ENCODE measurements at regions not wholly inside any gene's neighbourhood (a gene's known extent, or its start where the extent isn't known, plus 50 kb on each side); places are given as distances from the start of the nearest gene placed in this dataset.

DNA sequence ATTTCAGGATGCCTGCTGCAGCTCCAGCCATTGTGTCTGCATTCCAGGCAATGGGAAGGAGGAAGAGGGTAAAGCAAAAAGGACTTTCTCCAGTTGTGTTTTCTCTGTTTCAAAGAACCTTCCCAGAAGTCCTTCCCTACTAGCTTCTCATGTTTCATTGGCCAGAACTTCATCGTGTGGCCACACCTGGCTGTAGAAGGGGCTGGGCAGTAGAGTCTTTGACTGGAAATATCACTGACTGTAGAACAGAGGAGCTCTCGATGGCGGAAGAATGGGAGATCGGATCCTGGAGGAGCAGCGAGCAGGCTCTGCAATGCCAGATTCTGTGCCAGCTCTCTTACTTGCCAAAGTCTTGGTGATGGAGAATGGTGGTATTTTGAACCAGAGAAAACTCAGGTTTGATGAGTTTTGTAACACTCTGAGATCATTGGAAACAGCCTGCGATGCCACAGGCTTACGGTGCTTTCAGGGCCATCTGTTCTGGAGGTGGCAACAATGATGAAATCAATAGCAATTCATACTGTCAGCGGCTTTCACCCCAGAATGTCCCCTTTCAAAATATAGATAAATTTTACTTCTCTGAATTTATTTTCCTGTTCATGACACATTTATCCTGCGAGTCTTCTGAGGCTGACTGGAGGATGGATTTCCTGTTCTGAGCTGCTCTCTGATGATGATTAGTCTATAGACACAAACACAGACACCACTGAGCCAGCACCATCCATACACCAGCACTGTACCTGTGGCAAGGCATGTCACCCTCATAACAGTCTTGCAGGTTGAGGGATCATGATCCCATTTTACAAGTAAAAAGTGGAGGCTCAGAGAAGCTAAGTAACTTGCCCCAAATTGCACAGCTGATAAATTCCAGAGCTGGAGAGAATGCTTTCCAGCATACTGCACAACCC is 204.2 kb downstream of the EMX2 start:
- TF ChIP-seq, protein P1, sequence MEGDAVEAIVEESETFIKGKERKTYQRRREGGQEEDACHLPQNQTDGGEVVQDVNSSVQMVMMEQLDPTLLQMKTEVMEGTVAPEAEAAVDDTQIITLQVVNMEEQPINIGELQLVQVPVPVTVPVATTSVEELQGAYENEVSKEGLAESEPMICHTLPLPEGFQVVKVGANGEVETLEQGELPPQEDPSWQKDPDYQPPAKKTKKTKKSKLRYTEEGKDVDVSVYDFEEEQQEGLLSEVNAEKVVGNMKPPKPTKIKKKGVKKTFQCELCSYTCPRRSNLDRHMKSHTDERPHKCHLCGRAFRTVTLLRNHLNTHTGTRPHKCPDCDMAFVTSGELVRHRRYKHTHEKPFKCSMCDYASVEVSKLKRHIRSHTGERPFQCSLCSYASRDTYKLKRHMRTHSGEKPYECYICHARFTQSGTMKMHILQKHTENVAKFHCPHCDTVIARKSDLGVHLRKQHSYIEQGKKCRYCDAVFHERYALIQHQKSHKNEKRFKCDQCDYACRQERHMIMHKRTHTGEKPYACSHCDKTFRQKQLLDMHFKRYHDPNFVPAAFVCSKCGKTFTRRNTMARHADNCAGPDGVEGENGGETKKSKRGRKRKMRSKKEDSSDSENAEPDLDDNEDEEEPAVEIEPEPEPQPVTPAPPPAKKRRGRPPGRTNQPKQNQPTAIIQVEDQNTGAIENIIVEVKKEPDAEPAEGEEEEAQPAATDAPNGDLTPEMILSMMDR (IDR thresholded peaks at IDR 0.05) = no peak
- TF ChIP-seq POLR2A (IDR thresholded peaks at IDR 0.05) = no peak
